Dendritic cell treated with granulocyte-macrophage colony-stimulating factor and Interleukin-4, amounts not matched to agents 40 ng/mL and 50 ng/mL, for 4 days (primary cell): ENCODE measurements at regions not wholly inside any gene's neighbourhood (a gene's known extent, or its start where the extent isn't known, plus 50 kb on each side); places are given as distances from the start of the nearest gene placed in this dataset.

Experiments
- H3K27ac Mint-ChIP-seq: one replicate; pipeline ENCODE4 v1.8.0; 2022; ENCODE audit warnings: mild to moderate bottlenecking, mixed read lengths
- H3K27me3 Mint-ChIP-seq: one replicate; pipeline ENCODE4 v1.8.0; 2022; ENCODE audit warnings: mild to moderate bottlenecking, mixed read lengths
- H3K36me3 Mint-ChIP-seq: one replicate; pipeline ENCODE4 v1.8.0; 2022; ENCODE audit warnings: low read depth, mixed read lengths
- H3K4me1 Mint-ChIP-seq: one replicate; pipeline ENCODE4 v1.8.0; 2022; ENCODE audit warnings: low read depth, mixed read lengths
- H3K4me3 Mint-ChIP-seq: one replicate; pipeline ENCODE4 v1.8.0; 2022; ENCODE audit warnings: mild to moderate bottlenecking, moderate library complexity, mixed read lengths
- H3K9me3 Mint-ChIP-seq: one replicate; pipeline ENCODE4 v1.8.0; 2022; ENCODE audit warnings: mixed read lengths
- intact Hi-C: fragments of 100-400 bp; cut with micrococcal nuclease; formaldehyde crosslinking; loops from one replicate; pipeline ENCODE4 v1.15.0; 2022

DNA sequence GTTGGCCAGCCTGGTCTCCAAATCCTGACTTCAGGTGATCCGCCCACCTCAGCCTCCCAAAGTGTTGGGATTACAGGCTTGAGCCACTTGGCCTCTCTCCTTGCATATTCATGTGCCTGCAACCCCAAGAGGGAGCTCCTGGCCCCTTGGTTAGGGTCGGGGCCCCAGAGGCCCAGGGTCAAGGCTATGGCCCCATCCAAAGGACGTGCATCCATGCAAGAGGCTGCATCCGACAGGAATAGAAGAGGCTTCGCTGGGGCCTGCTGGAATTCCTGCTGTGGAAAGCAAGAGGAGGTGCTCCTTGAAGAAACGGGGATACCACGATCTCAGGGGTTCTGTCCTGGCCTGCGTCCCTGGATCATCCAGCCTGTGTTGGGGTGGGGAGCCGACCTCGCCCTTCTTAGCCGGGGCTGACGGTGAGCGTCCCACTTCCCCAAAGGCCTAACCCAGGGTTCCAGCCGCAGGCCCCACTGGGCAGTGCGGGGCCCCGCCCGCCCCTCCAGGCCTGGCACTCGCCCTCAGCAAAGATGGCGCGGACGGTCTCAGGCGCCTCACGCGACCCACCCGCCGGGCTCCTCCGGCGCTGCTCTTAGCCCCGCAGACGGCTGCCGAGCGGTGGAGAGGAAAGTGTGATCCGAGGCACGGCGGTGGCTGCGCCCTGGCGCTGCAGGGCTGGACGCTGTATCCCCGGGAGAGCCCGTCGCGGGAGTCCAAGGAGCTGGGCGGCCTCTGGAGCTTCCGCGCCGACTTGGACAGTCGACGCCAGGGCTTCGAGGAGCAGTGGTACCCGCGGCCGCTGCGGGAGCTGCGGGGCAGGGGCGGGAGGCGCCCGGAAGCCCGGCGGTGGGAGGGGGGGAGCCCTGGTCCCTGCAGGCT lies 54.7 kb downstream of the ZNF727 start:
- H3K4me3 Mint-ChIP-seq: no peak overlapping the region
- H3K4me1 Mint-ChIP-seq: no peaks in the 10 kb centered on the region

DNA sequence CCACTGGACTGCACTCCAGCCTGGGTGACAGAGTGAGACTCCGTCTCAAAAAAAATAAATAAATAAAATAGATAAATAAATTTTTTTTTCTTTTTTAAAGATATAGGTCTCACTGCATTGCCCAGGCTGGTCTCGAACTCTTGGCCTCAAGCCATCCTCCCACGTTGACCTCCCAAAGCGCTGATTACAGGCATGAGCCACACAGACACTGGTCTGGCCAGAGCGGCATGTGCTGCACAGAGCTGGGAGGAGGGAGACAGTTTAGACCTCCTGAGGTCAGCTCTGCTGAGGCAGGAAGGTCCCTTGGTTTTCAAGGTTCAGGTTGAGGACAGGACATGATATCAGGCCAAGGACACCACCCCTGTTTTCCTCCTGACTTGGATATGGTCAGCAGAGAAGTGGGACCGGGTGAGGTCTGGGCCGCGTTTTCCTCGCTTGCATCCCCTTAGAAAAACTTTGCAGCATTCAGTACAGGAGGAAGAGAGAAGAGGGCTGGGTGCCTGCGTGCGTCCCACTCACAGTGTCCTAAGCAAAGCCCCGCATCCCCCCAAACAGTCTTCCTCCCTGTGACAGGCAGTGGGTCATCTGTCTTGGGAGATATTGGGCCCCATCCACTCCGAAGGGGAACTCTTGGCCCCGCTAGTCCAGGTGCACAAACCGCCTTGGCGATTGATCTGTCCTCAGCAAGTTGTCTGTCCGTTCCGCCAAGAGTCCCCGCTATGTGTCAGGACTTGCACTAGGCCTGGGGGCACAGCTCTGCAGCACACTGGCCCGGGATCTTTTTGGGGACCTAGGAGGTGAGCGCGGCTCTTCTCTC lies 56.1 kb downstream of the ZNF727 start:
- no peak overlapping the region for H3K4me3 Mint-ChIP-seq
- H3K36me3 Mint-ChIP-seq: no peaks in the 10 kb centered on the region
- intact Hi-C loops: no loop called here
- H3K27ac Mint-ChIP-seq: no peak overlapping the region
- no peaks in the 10 kb centered on the region for H3K4me1 Mint-ChIP-seq
- H3K9me3 Mint-ChIP-seq: peaks cover 56% of the 10 kb centered on the region
- H3K27me3 Mint-ChIP-seq: no peaks in the 10 kb centered on the region

More for the DNA sequence above, 54.7 kb downstream of the ZNF727 start:
- intact Hi-C loops: no loop called here
- Mint-ChIP-seq H3K9me3 (peaks cover 69% of the 10 kb centered on the region), H3K27me3 (no peaks in the 10 kb centered on the region), H3K27ac (no peak overlapping the region), H3K36me3 (no peaks in the 10 kb centered on the region)

DNA sequence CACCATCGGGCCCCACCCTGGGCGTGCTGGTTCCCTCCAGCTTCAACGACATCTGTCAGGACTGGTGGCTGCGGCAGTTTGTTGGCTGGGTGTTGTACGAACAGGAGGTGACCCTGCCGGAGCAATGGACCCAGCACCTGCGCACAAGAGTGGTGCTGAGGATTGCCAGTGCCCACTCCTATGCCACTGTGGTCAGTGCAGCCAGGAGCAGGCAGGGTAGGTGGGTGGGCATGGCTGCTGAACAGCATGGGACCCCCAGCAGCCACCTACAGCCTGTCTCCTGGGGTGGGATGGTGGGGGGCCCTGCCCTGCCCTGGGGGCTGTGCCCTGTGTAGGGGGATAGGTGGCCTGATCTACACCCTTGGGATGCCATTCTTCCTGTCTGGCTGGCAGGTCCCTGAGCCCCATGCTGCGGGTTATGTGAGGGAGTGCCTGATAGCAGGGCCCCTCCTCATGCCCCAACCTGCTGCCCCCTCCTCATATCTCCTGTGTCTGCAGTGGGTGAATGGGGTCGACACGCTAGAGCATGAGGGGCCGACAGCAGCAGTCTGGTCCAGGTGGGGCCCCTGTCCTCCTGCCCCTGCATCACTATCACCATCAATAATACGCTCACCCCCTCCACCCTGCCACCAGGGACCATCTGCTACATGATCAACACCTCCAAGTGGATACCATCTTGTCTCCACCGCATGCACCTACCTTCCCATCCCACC lies 56.9 kb downstream of the ZNF727 start:
- Mint-ChIP-seq H3K9me3 (peaks cover 48% of the 10 kb centered on the region), H3K27me3 (no peaks in the 10 kb centered on the region), H3K36me3 (no peaks in the 10 kb centered on the region), H3K4me1 (no peaks in the 10 kb centered on the region), H3K4me3 (no peak overlapping the region), H3K27ac (no peak overlapping the region)
- intact Hi-C loops: no loop called here

DNA sequence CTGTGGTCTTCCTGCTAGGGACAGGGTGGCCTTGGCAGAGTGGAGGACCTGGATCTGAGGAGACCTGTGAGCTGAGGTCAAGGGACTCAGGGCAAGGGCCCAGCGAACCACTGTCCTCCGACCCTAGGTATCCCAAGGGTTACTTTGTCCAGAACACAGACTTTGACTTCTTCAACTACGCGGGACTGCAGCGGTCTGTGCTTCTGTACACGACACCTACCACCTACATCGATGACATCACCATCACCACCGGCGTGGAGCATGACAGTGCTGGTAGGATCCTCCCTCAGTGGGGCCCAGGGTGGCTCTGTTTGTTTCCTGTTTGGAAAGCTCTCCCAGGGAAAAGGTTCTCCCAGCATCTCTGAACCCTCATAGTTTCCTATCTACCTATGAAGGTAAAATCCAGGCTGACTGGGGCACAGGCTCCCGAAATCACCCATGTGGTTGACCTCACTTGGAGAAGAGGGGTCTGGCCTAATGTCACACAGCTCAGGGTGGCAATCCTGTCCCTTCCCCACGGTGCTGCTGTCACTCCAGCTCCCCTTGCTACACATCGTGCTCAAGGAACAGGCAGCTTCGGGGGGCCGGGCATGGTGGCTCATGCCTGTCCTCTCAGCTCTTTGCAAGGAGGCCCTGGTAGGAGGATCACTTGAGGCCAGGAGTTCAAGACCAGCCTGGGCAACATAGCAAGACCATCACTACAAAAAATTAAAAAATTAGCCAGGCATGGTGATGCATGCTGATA lies 57.6 kb downstream of the ZNF727 start:
- Mint-ChIP-seq H3K27me3 (no peaks in the 10 kb centered on the region), H3K9me3 (peaks cover 41% of the 10 kb centered on the region), H3K4me1 (no peaks in the 10 kb centered on the region), H3K36me3 (no peaks in the 10 kb centered on the region), H3K27ac (no peak overlapping the region), H3K4me3 (no peak overlapping the region)
- intact Hi-C loops: no loop called here

DNA sequence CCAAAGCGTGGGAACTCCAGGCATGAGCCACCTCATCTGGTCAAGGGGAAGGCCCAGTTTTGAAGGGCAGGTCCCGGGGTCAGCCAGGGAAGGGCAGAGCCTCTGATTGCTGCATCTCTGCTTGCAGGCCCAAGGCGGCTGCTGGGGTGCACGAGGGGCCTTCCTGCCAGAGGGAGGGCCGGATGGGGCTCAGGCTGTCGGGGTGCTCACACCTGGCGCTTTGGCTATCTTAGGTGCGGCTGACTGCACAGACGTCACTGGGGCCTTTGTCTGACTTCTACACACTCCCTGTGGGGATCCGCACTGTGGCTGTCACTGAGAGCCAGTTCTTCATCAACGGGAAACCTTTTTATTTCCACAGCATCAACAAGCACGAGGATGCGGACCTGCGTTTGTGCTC lies 68.7 kb downstream of the ZNF727 start:
- H3K9me3 Mint-ChIP-seq: peaks cover 45% of the 10 kb centered on the region
- no peaks in the 10 kb centered on the region for H3K27me3 Mint-ChIP-seq
- no peak overlapping the region for H3K4me3 Mint-ChIP-seq
- H3K36me3 Mint-ChIP-seq: no peaks in the 10 kb centered on the region
- H3K4me1 Mint-ChIP-seq: no peaks in the 10 kb centered on the region
- intact Hi-C loops: no loop called here
- no peak overlapping the region for H3K27ac Mint-ChIP-seq

DNA sequence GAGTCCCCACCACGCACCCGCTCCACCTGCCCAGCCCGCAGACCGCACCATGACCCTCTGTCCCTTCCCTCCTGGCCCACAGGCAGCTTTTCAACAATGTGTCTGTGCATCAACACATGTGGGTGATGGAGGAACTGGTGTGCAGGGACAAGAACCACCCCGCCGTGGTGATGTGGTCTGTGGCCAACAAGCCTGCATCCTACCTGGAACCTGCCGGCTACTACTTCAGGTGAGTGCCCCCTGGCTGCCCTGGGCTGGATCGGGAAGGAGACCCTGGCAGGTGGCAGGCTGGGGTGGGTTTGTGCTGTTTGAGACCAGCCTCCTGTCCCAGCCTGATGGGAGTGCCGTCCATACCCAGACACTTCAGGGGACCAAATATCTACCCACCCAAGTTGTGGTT lies 69.6 kb downstream of the ZNF727 start:
- Mint-ChIP-seq H3K4me1 (no peaks in the 10 kb centered on the region), H3K27ac (no peak overlapping the region), H3K4me3 (no peak overlapping the region), H3K9me3 (peaks cover 54% of the 10 kb centered on the region), H3K27me3 (no peaks in the 10 kb centered on the region), H3K36me3 (no peaks in the 10 kb centered on the region)
- intact Hi-C loops: no loop called here

DNA sequence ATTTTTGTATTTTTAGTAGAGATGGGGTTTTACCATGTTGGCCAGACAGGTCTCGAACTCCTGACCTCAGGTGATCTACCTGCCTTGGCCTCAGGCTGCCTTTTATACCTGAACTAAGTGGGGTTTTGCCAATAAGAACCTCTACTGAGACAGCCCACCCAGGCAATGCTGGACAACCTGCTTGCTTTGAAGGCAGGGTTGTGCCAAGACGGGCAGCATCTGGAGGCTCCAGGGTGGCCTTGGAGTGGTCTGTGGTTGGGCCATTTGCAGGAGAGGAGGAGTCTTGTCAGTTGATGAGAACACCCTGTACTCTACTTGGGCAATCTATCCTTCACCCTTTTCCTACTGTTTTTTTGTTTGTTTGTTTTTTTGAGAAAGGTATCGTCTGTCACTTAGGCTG lies 75.3 kb upstream of the ZNF735 start:
- intact Hi-C loops: no loop called here
- Mint-ChIP-seq H3K36me3 (no peaks in the 10 kb centered on the region), H3K27me3 (no peaks in the 10 kb centered on the region), H3K4me1 (no peaks in the 10 kb centered on the region), H3K9me3 (peaks cover 94% of the 10 kb centered on the region), H3K4me3 (no peak overlapping the region), H3K27ac (no peak overlapping the region)
